Erythroblast (primary cell): ENCODE measurements at regions not wholly inside any gene's neighbourhood (a gene's known extent, or its start where the extent isn't known, plus 50 kb on each side); places are given as distances from the start of the nearest gene placed in this dataset.

Source experiments
- GATA1 ChIP-seq: IDR thresholded peaks from 2 replicates; pipeline ENCODE4 v1.6.1; 2011; ENCODE audit warnings: low read depth, mild to moderate bottlenecking, control low read depth, low read length, moderate library complexity
- POLR2A ChIP-seq: IDR thresholded peaks from 2 replicates; pipeline ENCODE4 v1.6.1; 2011; ENCODE audit warnings: mild to moderate bottlenecking, low read length

- TF ChIP-seq POLR2A: no peak
- TF ChIP-seq GATA1: no peak
These were observed 95.6 kb downstream of the DLEU7 start for GRCh38 chr13:50747737-50748350.
